ENCODE measurements at regions not wholly inside any gene's neighbourhood (a gene's known extent, or its start where the extent isn't known, plus 50 kb on each side); places are given as distances from the start of the nearest gene placed in this dataset.
A peak's percentile ranks its signal among the peaks of the same experiment; 100 is the strongest.
"Not testable (repeated sequence)": the region's sequence is repeated elsewhere in the genome, so short reads cannot be mapped to it uniquely, and the experiment has no call there.

- CTCF ChIA-PET = interaction anchor here (0.7 kb wide), 1 partner anchor 105 kb away, joined by 3 read pairs; no protein-coding TSS in a partner anchor
- Mint-ChIP-seq H3K36me3 (no peaks in the 10 kb centered on the region), H3K4me3 (no peak overlapping the region), H3K27me3 (peaks cover 22% of the 10 kb centered on the region), H3K9me3 (ENCODE audit: low read depth) (no peaks in the 10 kb centered on the region), H3K4me1 (no peaks in the 10 kb centered on the region), H3K27ac (no peak overlapping the region)
- DNase-seq (no peak), ATAC-seq (no peak)
Observed at GRCh38 chr17:51347851-51348584, 87.7 kb downstream of the UTP18 start.

- no peak for ATAC-seq
- no peak overlapping the region for H3K4me3 Mint-ChIP-seq
- no peak overlapping the region for H3K27ac Mint-ChIP-seq
- H3K27me3 Mint-ChIP-seq = peaks cover 35% of the 10 kb centered on the region
- H3K4me1 Mint-ChIP-seq = no peaks in the 10 kb centered on the region
- no peak for DNase-seq
- H3K9me3 Mint-ChIP-seq (ENCODE audit: low read depth) = no peaks in the 10 kb centered on the region
- no peaks in the 10 kb centered on the region for H3K36me3 Mint-ChIP-seq
- CTCF ChIA-PET = no interaction called here
Observed at GRCh38 chr17:51351080-51351479, 90.7 kb downstream of the UTP18 start.

DNA sequence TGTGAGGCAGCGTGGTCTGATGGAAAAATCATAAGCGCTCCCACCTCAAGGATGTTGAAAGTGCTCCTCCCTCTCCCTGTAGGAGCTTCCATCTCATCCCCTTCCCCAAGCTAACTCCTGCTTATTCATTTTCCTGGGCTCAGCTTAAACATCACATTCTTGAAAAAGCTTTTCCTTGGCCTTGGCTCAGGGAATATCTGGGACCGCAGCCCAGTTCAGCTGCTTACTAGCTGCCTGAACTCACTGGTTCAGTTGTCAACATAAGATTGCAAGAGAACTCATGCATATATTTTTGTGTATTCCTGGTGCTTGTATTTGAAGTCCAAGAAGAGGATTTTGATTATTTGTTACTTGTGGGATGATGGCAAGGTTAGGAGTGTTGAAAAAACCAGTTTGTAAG lies 91.5 kb downstream of the UTP18 start:
- no peaks in the 10 kb centered on the region for H3K9me3 Mint-ChIP-seq (ENCODE audit: low read depth)
- no peaks in the 10 kb centered on the region for H3K36me3 Mint-ChIP-seq
- no peaks in the 10 kb centered on the region for H3K4me1 Mint-ChIP-seq
- no peak for DNase-seq
- H3K4me3 Mint-ChIP-seq = no peak overlapping the region
- H3K27ac Mint-ChIP-seq = no peak overlapping the region
- peaks cover 41% of the 10 kb centered on the region for H3K27me3 Mint-ChIP-seq
- no peak for ATAC-seq
- CTCF ChIA-PET = no interaction called here

- no peaks in the 10 kb centered on the region for H3K9me3 Mint-ChIP-seq (ENCODE audit: low read depth)
- no peak overlapping the region for H3K27ac Mint-ChIP-seq
- H3K4me3 Mint-ChIP-seq = no peak overlapping the region
- no peaks in the 10 kb centered on the region for H3K36me3 Mint-ChIP-seq
- DNase-seq (no peak), ATAC-seq (no peak)
- H3K4me1 Mint-ChIP-seq = no peaks in the 10 kb centered on the region
- H3K27me3 Mint-ChIP-seq = peaks cover 42% of the 10 kb centered on the region
- CTCF ChIA-PET = no interaction called here
Observed at GRCh38 chr17:51352798-51353197, 92.5 kb downstream of the UTP18 start.

DNA sequence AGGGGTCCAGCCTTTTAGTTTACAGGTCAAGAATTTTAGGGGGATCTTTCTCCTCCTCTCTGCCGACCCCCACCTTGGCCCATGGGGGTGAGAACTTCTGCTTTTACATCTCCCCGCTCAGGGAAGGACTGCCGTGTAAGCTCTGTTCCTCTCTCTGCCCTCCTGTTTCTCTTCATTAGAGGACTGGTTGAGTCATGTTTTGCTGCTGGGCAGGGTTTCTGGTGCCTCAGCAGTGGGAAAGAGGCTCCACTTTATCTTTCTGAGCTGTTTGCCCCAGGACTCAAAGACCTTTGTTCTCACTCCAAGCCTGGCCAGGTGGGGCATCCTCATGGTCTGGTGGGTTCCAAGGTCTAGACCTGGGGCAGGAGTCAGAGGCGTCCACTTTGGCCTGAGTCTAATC lies 93.0 kb downstream of the UTP18 start:
- CTCF ChIA-PET = no interaction called here

DNA sequence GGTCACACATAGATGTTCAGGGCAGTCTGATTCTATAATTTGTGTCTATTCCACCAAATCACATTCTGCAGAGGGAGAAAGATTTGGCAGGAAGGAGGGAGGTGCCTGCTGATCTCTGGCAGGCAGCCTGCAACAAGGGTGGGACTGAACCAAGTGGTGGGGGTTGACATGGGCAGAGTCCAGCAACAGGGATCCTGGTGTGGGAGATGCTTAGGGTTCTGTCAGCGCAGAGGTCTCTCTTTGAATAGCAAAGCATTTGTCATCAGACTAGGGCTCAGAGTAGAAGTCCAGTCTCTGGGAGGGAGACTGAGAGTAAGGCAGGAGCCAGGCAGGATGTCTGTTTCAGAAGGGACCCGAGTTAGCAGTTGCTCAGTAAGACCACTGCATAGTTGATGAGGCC lies 94.6 kb downstream of the UTP18 start:
- Mint-ChIP-seq H3K27me3 (peaks cover 42% of the 10 kb centered on the region), H3K27ac (no peak overlapping the region), H3K4me3 (no peak overlapping the region), H3K4me1 (no peaks in the 10 kb centered on the region), H3K36me3 (no peaks in the 10 kb centered on the region), H3K9me3 (ENCODE audit: low read depth) (no peaks in the 10 kb centered on the region)
- ATAC-seq (no peak), DNase-seq (no peak)
- CTCF ChIA-PET = no interaction called here

More for the DNA sequence above, 93.0 kb downstream of the UTP18 start:
- no peaks in the 10 kb centered on the region for H3K9me3 Mint-ChIP-seq (ENCODE audit: low read depth)
- H3K4me1 Mint-ChIP-seq = no peaks in the 10 kb centered on the region
- ATAC-seq (no peak), DNase-seq (no peak)
- H3K27me3 Mint-ChIP-seq = peaks cover 46% of the 10 kb centered on the region
- no peaks in the 10 kb centered on the region for H3K36me3 Mint-ChIP-seq
- H3K4me3 Mint-ChIP-seq = no peak overlapping the region
- no peak overlapping the region for H3K27ac Mint-ChIP-seq

- H3K9me3 Mint-ChIP-seq (ENCODE audit: low read depth) = no peaks in the 10 kb centered on the region
- H3K4me1 Mint-ChIP-seq = no peaks in the 10 kb centered on the region
Observed at GRCh38 chr17:51355441-51356410, 95.4 kb downstream of the UTP18 start.

GRCh38 chr17:51359055-51359454 lies 98.7 kb downstream of the UTP18 start:
- peaks cover 27% of the 10 kb centered on the region for H3K27me3 Mint-ChIP-seq
- no peak overlapping the region for H3K27ac Mint-ChIP-seq
- ATAC-seq (no peak), DNase-seq (no peak)
- CTCF ChIA-PET = no interaction called here
- H3K9me3 Mint-ChIP-seq (ENCODE audit: low read depth) = no peaks in the 10 kb centered on the region
- H3K36me3 Mint-ChIP-seq = no peaks in the 10 kb centered on the region
- H3K4me1 Mint-ChIP-seq = no peaks in the 10 kb centered on the region
- H3K4me3 Mint-ChIP-seq = no peak overlapping the region

More at GRCh38 chr17:51355441-51356410, 95.4 kb downstream of the UTP18 start:
- CTCF ChIA-PET = no interaction called here
- DNase-seq = no peak
- Mint-ChIP-seq H3K27ac (no peak overlapping the region), H3K27me3 (peaks cover 39% of the 10 kb centered on the region), H3K36me3 (no peaks in the 10 kb centered on the region), H3K4me3 (no peak overlapping the region)
- ATAC-seq = no peak

- H3K9me3 Mint-ChIP-seq (ENCODE audit: low read depth) = no peaks in the 10 kb centered on the region
- H3K4me3 Mint-ChIP-seq = no peak overlapping the region
- H3K4me1 Mint-ChIP-seq = peaks cover 9% of the 10 kb centered on the region
- ATAC-seq (no peak), DNase-seq (no peak)
- H3K27ac Mint-ChIP-seq = no peak overlapping the region
- no peaks in the 10 kb centered on the region for H3K36me3 Mint-ChIP-seq
- peaks cover 9% of the 10 kb centered on the region for H3K27me3 Mint-ChIP-seq
- CTCF ChIA-PET = no interaction called here
Observed at GRCh38 chr17:51362811-51363585, 102.7 kb downstream of the UTP18 start.

- DNase-seq (no peak), ATAC-seq (no peak)
- CTCF ChIA-PET = no interaction called here
- no peaks in the 10 kb centered on the region for H3K36me3 Mint-ChIP-seq
- H3K9me3 Mint-ChIP-seq (ENCODE audit: low read depth) = no peaks in the 10 kb centered on the region
- H3K4me3 Mint-ChIP-seq = no peak overlapping the region
- no peak overlapping the region for H3K27ac Mint-ChIP-seq
- peaks cover 9% of the 10 kb centered on the region for H3K4me1 Mint-ChIP-seq
- peaks cover 6% of the 10 kb centered on the region for H3K27me3 Mint-ChIP-seq
Observed at GRCh38 chr17:51365090-51365489, 104.7 kb downstream of the UTP18 start.

DNA sequence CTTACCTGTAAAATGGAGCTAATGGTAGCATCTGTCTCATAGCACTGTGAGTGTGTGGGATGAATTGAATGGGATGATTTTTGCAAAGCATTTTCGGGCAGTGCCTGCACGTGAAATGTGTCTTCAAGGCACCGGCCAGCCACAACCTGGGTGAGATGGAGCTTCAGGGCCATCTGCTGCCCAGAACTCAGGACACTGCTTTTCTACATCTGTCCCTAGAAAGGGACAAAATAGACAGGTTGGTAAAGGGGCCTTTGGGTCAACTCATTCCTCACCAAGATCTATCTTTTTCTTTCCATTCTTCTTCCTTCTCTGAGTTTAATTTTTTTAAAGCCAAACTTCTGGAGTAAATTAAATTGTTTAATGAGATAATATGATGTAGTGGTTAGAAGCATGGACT lies 106.5 kb downstream of the UTP18 start:
- Mint-ChIP-seq H3K9me3 (ENCODE audit: low read depth) (no peaks in the 10 kb centered on the region), H3K4me3 (no peak overlapping the region), H3K36me3 (peaks cover under 1% of the 10 kb centered on the region), H3K27ac (no peak overlapping the region), H3K4me1 (peaks cover 13% of the 10 kb centered on the region), H3K27me3 (peaks cover 6% of the 10 kb centered on the region)
- DNase-seq (no peak), ATAC-seq (no peak)
- CTCF ChIA-PET = interaction anchor here (1.1 kb wide), 1 partner anchor 15 kb away, joined by 3 read pairs; no protein-coding TSS in a partner anchor

GRCh38 chr17:51367836-51368235 lies 107.5 kb downstream of the UTP18 start:
- H3K4me3 Mint-ChIP-seq; H3K27ac Mint-ChIP-seq; H3K27me3 Mint-ChIP-seq; CTCF ChIA-PET; DNase-seq; ATAC-seq; H3K9me3 Mint-ChIP-seq (ENCODE audit: low read depth); H3K36me3 Mint-ChIP-seq: not testable (repeated sequence)
- peaks cover 20% of the 10 kb centered on the region for H3K4me1 Mint-ChIP-seq

GRCh38 chr17:51371732-51372151 lies 111.4 kb downstream of the UTP18 start:
- Mint-ChIP-seq H3K27me3 (peaks cover 6% of the 10 kb centered on the region), H3K4me3 (no peak overlapping the region)

More at GRCh38 chr17:51371732-51372151, 111.4 kb downstream of the UTP18 start:
- DNase-seq = peak; percentile 57
- H3K36me3 Mint-ChIP-seq = peaks cover 1% of the 10 kb centered on the region
- H3K27ac Mint-ChIP-seq = no peak overlapping the region
- H3K9me3 Mint-ChIP-seq (ENCODE audit: low read depth) = no peaks in the 10 kb centered on the region
- peaks cover 11% of the 10 kb centered on the region for H3K4me1 Mint-ChIP-seq
- CTCF ChIA-PET = interaction anchor here (1.0 to 2.0 kb wide), 10 partner anchors 8 to 734 kb away, joined by 3 to 10 read pairs (median 4); no protein-coding TSS in a partner anchor
- no peak for ATAC-seq
